GM12891 (cell line): ENCODE measurements at regions not wholly inside any gene's neighbourhood (a gene's known extent, or its start where the extent isn't known, plus 50 kb on each side); places are given as distances from the start of the nearest gene placed in this dataset.

Experiments used
- DNase-seq: peaks from one replicate; pipeline ENCODE4 v3.0.0; 2011; ENCODE audit warnings: low spot score; ENCODE audit not compliant: insufficient read length
- FAIRE-seq: peaks from 2 replicates; lab custom pipeline; 2011; peaks lifted over from hg19 to GRCh38; lab: Jason Lieb, UNC
- PAX5 ChIP-seq: IDR thresholded peaks from 2 replicates; pipeline ENCODE4 v1.6.1; 2011; ENCODE audit warnings: low read length, moderate library complexity, mild to moderate bottlenecking; ENCODE audit not compliant: insufficient read depth, severe bottlenecking
- POLR2A ChIP-seq: IDR thresholded peaks from 2 replicates; pipeline ENCODE4 v1.6.1; 2011; ENCODE audit warnings: low read depth, low read length, control low read depth
- POLR2AphosphoS5 ChIP-seq: IDR thresholded peaks from 2 replicates; pipeline ENCODE4 v1.6.1; 2011; ENCODE audit warnings: low read depth, low read length, control low read depth
- POU2F2 ChIP-seq: IDR thresholded peaks from 2 replicates; pipeline ENCODE4 v1.6.1; 2011; ENCODE audit warnings: low read depth, mild to moderate bottlenecking, control low read depth, low read length, moderate library complexity
- SPI1 ChIP-seq: IDR thresholded peaks from 2 replicates; pipeline ENCODE4 v1.6.1; 2011; ENCODE audit warnings: low read depth, low read length, control low read depth
- TAF1 ChIP-seq: IDR thresholded peaks from 2 replicates; pipeline ENCODE4 v1.6.1; 2011; ENCODE audit warnings: low read depth, low read length, control low read depth

- no peak for DNase-seq
- no peak for FAIRE-seq
- TF ChIP-seq POLR2A (no peak), POLR2AphosphoS5 (no peak), TAF1 (no peak), POU2F2 (no peak)
Observed at GRCh38 chr3:18790384-18790783, 357.9 kb upstream of the KCNH8 start.

DNA sequence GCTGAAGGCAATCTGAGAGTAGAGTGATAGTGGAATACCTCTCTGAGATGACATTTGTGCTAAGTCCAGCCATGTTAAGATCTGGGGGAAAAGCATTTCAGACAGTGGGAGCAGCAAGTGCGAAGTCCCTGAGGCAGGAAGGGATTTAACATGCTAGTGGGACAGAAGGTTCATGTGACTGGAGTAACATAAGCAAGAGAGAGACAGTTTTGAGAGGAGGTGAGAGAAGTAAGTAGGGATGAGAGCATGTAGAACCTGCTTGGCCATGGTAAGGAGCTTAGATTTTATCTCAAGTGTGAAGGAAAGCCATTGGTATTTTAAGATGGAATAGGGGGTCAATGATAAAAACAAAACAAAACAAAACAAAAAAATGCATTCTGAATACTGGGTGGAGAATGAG is 358.6 kb upstream of the KCNH8 start:
- FAIRE-seq (no peak), DNase-seq (no peak)
- TF ChIP-seq PAX5: no peak
- no peak for TF ChIP-seq SPI1
- TF ChIP-seq TAF1: no peak
- no peak for TF ChIP-seq POLR2A

DNA sequence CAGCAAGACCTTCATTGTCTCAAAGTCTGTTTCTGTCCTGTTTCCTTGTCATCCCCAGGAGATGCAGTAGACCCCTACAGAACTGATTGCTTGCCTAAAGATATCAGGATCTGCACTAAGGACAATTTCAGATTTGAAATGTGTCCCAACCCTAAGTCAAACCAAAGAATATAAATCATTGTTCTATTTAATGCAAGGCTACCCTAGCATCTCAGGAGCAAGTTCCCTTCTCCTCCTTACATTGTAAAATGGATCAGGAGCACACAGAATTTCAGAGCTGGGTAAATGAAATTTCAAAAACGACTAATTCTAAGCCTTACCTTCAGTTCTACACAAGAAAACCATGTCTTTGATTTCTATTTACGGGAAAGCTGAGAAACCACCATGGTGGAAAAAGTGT is 360.9 kb upstream of the KCNH8 start:
- FAIRE-seq: no peak
- DNase-seq: no peak
- TF ChIP-seq TAF1 (no peak), SPI1 (no peak), POLR2A (no peak), PAX5 (no peak), POU2F2 (no peak), POLR2AphosphoS5 (no peak)

- FAIRE-seq: no peak
- no peak for DNase-seq
- no peak for TF ChIP-seq TAF1
- no peak for TF ChIP-seq SPI1
- no peak for TF ChIP-seq PAX5
- TF ChIP-seq POU2F2: no peak
- TF ChIP-seq POLR2A: no peak
Observed at GRCh38 chr3:18786650-18787323, 361.5 kb upstream of the KCNH8 start.

DNA sequence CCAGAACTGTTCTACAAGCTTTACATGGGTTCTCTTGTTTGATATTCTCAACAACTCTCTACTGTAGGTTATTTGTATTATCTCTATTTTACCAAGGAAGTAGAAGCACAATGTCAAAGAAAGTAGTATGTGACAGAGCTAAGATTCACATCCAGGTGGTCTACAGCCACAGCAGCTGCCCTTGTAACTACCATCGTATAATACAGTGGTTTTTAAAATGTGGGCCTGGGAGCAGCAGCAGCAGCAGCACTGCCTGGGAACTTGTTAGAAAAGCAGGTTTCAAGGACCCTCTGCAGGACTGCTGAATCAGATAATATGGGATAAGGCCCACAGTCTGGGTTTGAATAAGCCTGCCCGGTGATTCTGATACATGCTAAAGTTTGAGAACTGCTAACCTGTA is 357.1 kb upstream of the SATB1 start:
- FAIRE-seq (no peak), DNase-seq (no peak)
- no peak for TF ChIP-seq POU2F2
- TF ChIP-seq POLR2A: no peak
- no peak for TF ChIP-seq TAF1
- TF ChIP-seq SPI1: no peak
- no peak for TF ChIP-seq PAX5
- no peak for TF ChIP-seq POLR2AphosphoS5

- DNase-seq (no peak), FAIRE-seq (no peak)
- TF ChIP-seq POLR2A: no peak
- no peak for TF ChIP-seq POLR2AphosphoS5
- TF ChIP-seq SPI1: no peak
- no peak for TF ChIP-seq PAX5
- no peak for TF ChIP-seq POU2F2
- no peak for TF ChIP-seq TAF1
Observed at GRCh38 chr3:18780959-18781358, 355.8 kb upstream of the SATB1 start.

DNA sequence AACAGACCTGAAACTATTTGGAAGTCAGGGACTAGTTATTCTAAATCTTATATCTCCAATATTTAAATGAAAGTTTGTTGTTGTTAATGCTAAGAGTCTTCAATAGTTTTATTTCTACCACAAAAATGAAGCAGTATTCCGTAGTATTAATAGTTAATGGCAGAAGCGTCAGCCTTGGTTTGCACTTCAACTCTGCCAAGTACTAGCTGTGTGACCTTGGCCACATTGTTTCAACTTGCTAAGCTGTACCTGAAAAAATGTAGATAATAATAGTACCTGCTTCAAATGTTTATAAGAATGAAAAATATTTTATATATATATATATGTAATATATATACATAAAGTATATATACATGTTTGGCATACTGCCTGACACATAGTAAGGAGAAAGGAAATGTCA is 354.6 kb upstream of the SATB1 start:
- TF ChIP-seq TAF1 (no peak), SPI1 (no peak), POLR2AphosphoS5 (no peak), POU2F2 (no peak), PAX5 (no peak), POLR2A (no peak)
- no peak for FAIRE-seq
- DNase-seq: no peak

DNA sequence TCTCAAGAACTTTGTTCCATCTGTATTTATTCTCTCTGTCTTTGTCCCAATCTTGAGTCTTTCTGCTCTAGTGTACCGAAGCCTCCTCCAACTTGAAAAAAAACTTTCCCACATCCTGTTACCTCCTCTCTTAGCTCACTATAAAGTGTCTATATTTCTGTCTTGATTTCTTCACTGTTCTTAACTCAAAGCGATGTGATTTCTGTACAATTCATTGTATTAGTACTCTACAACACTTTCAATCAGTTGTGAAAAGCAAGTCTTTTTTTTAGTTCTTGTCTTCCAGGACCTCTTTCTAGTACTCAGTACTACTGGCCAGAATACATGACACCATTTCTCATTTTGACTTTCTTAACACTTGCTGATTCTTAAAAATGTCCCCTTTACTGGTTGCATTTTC is 353.5 kb upstream of the SATB1 start:
- FAIRE-seq: no peak
- TF ChIP-seq POLR2AphosphoS5 (no peak), POLR2A (no peak), POU2F2 (no peak), SPI1 (no peak), PAX5 (no peak), TAF1 (no peak)
- no peak for DNase-seq

GRCh38 chr3:18778094-18778493 is 353.0 kb upstream of the SATB1 start:
- no peak for FAIRE-seq
- TF ChIP-seq POLR2AphosphoS5: no peak
- TF ChIP-seq POLR2A: no peak
- no peak for TF ChIP-seq POU2F2
- TF ChIP-seq PAX5: no peak
- no peak for TF ChIP-seq TAF1
- no peak for TF ChIP-seq SPI1
- no peak for DNase-seq

GRCh38 chr3:18775501-18775900 is 350.4 kb upstream of the SATB1 start:
- TF ChIP-seq POLR2A: no peak
- TF ChIP-seq POU2F2: no peak
- TF ChIP-seq TAF1: no peak
- TF ChIP-seq SPI1: no peak
- TF ChIP-seq PAX5: no peak
- TF ChIP-seq POLR2AphosphoS5: no peak
- FAIRE-seq (no peak), DNase-seq (no peak)
